Neutrophil (primary cell): ENCODE measurements at regions not wholly inside any gene's neighbourhood (a gene's known extent, or its start where the extent isn't known, plus 50 kb on each side); places are given as distances from the start of the nearest gene placed in this dataset.

Source experiments
- H3K27ac ChIP-seq: fragments of 200-600 bp; sonication (generic); 2 replicates; pipeline ENCODE4 v1.5.1; 2016; ENCODE audit warnings: mild to moderate bottlenecking, moderate library complexity
- H3K27me3 ChIP-seq: fragments of 200-600 bp; sonication (generic); 2 replicates; pipeline ENCODE4 v1.6.0; 2016; ENCODE audit warnings: mild to moderate bottlenecking
- H3K36me3 ChIP-seq: fragments of 200-600 bp; sonication (generic); 2 replicates; pipeline ENCODE4 v1.5.1; 2017
- H3K4me1 ChIP-seq, 2 experiments: fragments of 200-600 bp in 1 of 2; sonication (generic) in 1 of 2; 1 replicate in 1 of 2; 2 replicates in 1 of 2; pipeline versions ENCODE4 v1.5.1 to v1.6.1; 2013 to 2016; ENCODE audit warnings: low read depth in 1 of 2, low read length in 1 of 2, mild to moderate bottlenecking in 1 of 2, moderate library complexity in 1 of 2; ENCODE audit not compliant: control insufficient read depth in 1 of 2, insufficient read depth in 1 of 2
- H3K4me3 ChIP-seq, 2 experiments: fragments of 200-600 bp in 1 of 2; sonication (generic) in 1 of 2; 1 replicate in 1 of 2; 2 replicates in 1 of 2; pipeline ENCODE4 v1.5.1; 2013 to 2016; ENCODE audit warnings: low read depth in 1 of 2, low read length in 1 of 2, mild to moderate bottlenecking in 1 of 2, moderate library complexity in 1 of 2
- H3K9me3 ChIP-seq: fragments of 200-600 bp; sonication (generic); 2 replicates; pipeline ENCODE4 v1.5.1; 2016
- CTCF ChIP-seq: fragments of 200-600 bp; sonication (generic); IDR thresholded peaks from 2 replicates; pipeline ENCODE4 v1.5.1; 2016; ENCODE audit warnings: antibody characterized with exemption

DNA sequence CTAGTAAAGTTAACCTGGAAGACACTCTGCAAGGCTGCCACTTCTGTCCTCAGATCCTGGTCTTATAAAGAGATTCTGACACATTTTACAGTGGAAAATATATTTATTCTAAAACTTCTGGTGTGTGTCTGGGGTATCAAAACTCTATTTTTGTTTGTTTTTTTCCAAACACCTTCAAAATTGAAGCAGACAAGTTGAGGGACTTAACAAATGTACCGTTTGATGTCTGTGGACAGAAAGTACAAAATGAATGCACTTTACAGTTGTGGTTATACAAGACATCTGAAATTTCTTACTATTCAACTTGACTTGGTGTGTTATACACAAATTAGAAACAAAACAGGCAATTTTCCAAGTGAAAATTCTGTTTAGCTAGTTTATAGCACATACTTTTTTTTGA lies 823.2 kb upstream of the SALL3 start:
- Histone ChIP-seq H3K36me3 (no peaks in the 10 kb centered on the region), H3K4me3 (no peak overlapping the region), H3K27me3 (no peaks in the 10 kb centered on the region), H3K4me1 (no peaks in the 10 kb centered on the region), H3K27ac (no peak overlapping the region), H3K9me3 (no peaks in the 10 kb centered on the region)
- no peak for TF ChIP-seq CTCF

GRCh38 chr18:78158943-78159342 lies 820.7 kb upstream of the SALL3 start:
- no peak overlapping the region for H3K4me3 ChIP-seq
- H3K4me1 ChIP-seq = no peaks in the 10 kb centered on the region
- H3K27me3 ChIP-seq = no peaks in the 10 kb centered on the region
- H3K9me3 ChIP-seq = no peaks in the 10 kb centered on the region
- no peak overlapping the region for H3K27ac ChIP-seq
- TF ChIP-seq CTCF = no peak
- no peaks in the 10 kb centered on the region for H3K36me3 ChIP-seq

DNA sequence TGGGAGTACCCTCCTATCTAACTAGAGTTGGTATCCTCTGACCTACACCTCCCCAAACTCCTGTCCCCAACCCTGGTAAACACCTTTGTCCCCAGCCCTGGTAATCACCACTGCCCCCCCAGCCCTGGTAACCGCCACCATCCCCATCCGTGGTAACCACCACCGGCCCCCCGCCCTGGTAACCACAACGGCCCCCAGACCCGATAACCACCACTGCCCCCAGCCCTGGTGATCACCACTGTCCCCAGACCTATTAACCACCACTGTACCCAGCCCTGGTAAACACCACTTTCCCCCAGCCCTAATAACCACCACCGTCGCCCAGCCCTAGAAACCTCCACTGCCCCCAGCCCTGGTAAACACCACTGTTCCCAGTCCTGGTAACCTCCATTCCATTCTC lies 820.2 kb upstream of the SALL3 start:
- no peaks in the 10 kb centered on the region for H3K4me1 ChIP-seq
- no peak overlapping the region for H3K4me3 ChIP-seq
- no peak overlapping the region for H3K27ac ChIP-seq
- TF ChIP-seq CTCF = no peak
- H3K36me3 ChIP-seq = no peaks in the 10 kb centered on the region
- no peaks in the 10 kb centered on the region for H3K27me3 ChIP-seq
- no peaks in the 10 kb centered on the region for H3K9me3 ChIP-seq

- Histone ChIP-seq H3K27ac (no peak overlapping the region), H3K36me3 (no peaks in the 10 kb centered on the region), H3K4me3 (no peak overlapping the region), H3K9me3 (no peaks in the 10 kb centered on the region), H3K27me3 (no peaks in the 10 kb centered on the region), H3K4me1 (no peaks in the 10 kb centered on the region)
- no peak for TF ChIP-seq CTCF
Observed at GRCh38 chr18:78160961-78161656, 818.5 kb upstream of the SALL3 start.

GRCh38 chr18:78165525-78165924 lies 814.1 kb upstream of the SALL3 start:
- no peak for TF ChIP-seq CTCF
- Histone ChIP-seq H3K36me3 (no peaks in the 10 kb centered on the region), H3K27ac (no peak overlapping the region), H3K4me1 (no peaks in the 10 kb centered on the region), H3K9me3 (no peaks in the 10 kb centered on the region), H3K27me3 (no peaks in the 10 kb centered on the region), H3K4me3 (no peak overlapping the region)
